ENCODE measurements at regions not wholly inside any gene's neighbourhood (a gene's known extent, or its start where the extent isn't known, plus 50 kb on each side); places are given as distances from the start of the nearest gene placed in this dataset.

DNA sequence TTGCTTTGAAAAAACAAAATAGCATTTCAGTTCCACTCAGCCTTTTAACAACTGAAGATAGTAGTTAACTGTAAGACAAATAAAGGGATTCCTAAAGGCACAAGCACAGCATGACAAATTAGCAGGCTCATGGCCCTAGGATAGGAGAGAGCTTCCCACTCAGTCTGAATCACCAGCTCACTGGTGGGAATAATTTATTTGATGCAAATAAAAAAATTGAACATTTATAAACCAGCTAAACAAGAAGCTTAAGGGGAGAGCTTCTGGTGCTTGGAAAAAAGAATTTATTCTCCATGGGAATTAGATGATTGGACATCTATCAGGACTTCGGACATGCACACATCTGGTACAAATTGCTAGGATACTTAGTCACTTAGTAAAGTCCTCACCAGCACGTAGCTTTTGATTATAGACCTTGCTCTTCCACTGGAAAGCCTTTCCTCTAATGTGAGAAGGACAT lies 294.1 kb upstream of the TNC start:
- no peak overlapping the region for H3K9ac ChIP-seq (ENCODE audit: extremely low read depth, low read length, poor library complexity, severe bottlenecking)
- Mint-ChIP-seq H3K27me3 (ENCODE audit: insufficient read depth) (no peaks in the 10 kb centered on the region), H3K4me3 (no peak overlapping the region), H3K9me3 (peaks cover 18% of the 10 kb centered on the region), H3K36me3 (ENCODE audit: low read depth) (peaks cover 19% of the 10 kb centered on the region), H3K4me1 (peaks cover 40% of the 10 kb centered on the region), H3K27ac (peak overlapping the region; percentile 14)
- H3K27ac ChIP-seq (ENCODE audit: low read depth, low read length) = no peak overlapping the region
- H3K4me3 ChIP-seq (ENCODE audit: low read length) = peak overlapping the region; percentile 60
- H3K9me3 ChIP-seq (ENCODE audit: control insufficient read depth, low read length) = peaks cover 26% of the 10 kb centered on the region
- no peaks in the 10 kb centered on the region for H3K27me3 ChIP-seq (ENCODE audit: control insufficient read depth, insufficient read depth, low read length, poor library complexity, severe bottlenecking)
- no peak for DNase-seq
- WGBS, 2 experiments (ENCODE audit: insufficient coverage in 1 of 2, insufficient read length in 1 of 2) = 78 to 100% methylated on average over 1 to 2 of the region's 2 CpGs
- TF ChIP-seq, protein P1, sequence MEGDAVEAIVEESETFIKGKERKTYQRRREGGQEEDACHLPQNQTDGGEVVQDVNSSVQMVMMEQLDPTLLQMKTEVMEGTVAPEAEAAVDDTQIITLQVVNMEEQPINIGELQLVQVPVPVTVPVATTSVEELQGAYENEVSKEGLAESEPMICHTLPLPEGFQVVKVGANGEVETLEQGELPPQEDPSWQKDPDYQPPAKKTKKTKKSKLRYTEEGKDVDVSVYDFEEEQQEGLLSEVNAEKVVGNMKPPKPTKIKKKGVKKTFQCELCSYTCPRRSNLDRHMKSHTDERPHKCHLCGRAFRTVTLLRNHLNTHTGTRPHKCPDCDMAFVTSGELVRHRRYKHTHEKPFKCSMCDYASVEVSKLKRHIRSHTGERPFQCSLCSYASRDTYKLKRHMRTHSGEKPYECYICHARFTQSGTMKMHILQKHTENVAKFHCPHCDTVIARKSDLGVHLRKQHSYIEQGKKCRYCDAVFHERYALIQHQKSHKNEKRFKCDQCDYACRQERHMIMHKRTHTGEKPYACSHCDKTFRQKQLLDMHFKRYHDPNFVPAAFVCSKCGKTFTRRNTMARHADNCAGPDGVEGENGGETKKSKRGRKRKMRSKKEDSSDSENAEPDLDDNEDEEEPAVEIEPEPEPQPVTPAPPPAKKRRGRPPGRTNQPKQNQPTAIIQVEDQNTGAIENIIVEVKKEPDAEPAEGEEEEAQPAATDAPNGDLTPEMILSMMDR (conservative IDR thresholded peaks at IDR 0.05) = no peak
- no peaks in the 10 kb centered on the region for H3K36me3 ChIP-seq (ENCODE audit: control insufficient read depth, insufficient read depth, low read length)
- peaks cover 9% of the 10 kb centered on the region for H3K4me1 ChIP-seq (ENCODE audit: control insufficient read depth, insufficient read depth, low read length)

DNA sequence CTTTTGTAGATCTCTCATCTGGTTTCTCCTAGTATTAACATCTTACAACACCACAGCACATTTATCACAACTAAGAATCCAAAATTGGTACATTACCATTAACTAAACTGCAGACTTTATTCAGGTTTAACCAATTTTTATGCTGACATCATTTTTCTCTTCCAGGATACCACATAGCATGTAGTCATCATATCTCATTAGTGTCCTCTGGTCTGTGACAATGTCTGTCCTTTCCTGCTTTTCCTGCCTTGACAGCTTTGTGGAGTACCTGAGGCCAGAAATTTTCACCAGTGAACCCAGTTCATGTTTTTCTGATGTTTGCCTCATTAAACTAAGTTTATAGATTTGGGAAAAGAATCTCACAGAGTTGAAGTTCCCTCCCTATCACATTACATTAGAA lies 294.7 kb upstream of the TNC start:
- Histone ChIP-seq H3K4me1 (ENCODE audit: control insufficient read depth, insufficient read depth, low read length) (peaks cover 9% of the 10 kb centered on the region), H3K27ac (ENCODE audit: low read depth, low read length) (no peak overlapping the region), H3K9ac (ENCODE audit: extremely low read depth, low read length, poor library complexity, severe bottlenecking) (no peak overlapping the region), H3K4me3 (ENCODE audit: low read length) (no peak overlapping the region), H3K27me3 (ENCODE audit: control insufficient read depth, insufficient read depth, low read length, poor library complexity, severe bottlenecking) (no peaks in the 10 kb centered on the region), H3K36me3 (ENCODE audit: control insufficient read depth, insufficient read depth, low read length) (no peaks in the 10 kb centered on the region), H3K9me3 (ENCODE audit: control insufficient read depth, low read length) (peaks cover 26% of the 10 kb centered on the region)
- H3K4me1 Mint-ChIP-seq = peaks cover 40% of the 10 kb centered on the region
- TF ChIP-seq, protein P1 (conservative IDR thresholded peaks at IDR 0.05) = no peak
- no peak overlapping the region for H3K27ac Mint-ChIP-seq
- peaks cover 18% of the 10 kb centered on the region for H3K9me3 Mint-ChIP-seq
- H3K4me3 Mint-ChIP-seq = no peak overlapping the region
- DNase-seq = no peak
- no peaks in the 10 kb centered on the region for H3K27me3 Mint-ChIP-seq (ENCODE audit: insufficient read depth)
- H3K36me3 Mint-ChIP-seq (ENCODE audit: low read depth) = peaks cover 19% of the 10 kb centered on the region

DNA sequence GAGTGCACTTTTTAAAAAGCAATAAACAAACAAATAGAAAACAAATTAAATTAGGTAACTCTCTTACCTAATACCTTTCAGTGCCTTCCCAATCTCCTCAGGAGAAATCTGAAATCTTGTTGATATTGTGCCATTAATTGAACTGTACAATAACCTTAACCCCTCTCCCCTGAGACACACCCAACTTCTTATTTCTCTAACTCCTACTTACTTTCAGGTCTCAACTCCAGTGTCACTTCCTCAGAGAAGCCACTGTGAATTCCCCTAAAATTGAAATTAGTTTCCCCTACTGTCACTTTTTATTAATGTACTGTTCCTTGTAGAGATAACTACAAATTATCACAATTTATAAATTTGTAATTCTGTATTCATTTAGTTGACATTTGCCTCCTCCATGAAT lies 295.3 kb upstream of the TNC start:
- TF ChIP-seq, protein P1 (conservative IDR thresholded peaks at IDR 0.05) = no peak
- peaks cover 21% of the 10 kb centered on the region for H3K9me3 Mint-ChIP-seq
- H3K4me3 ChIP-seq (ENCODE audit: low read length) = no peak overlapping the region
- no peak overlapping the region for H3K4me3 Mint-ChIP-seq
- H3K4me1 ChIP-seq (ENCODE audit: control insufficient read depth, insufficient read depth, low read length) = peaks cover 9% of the 10 kb centered on the region
- DNase-seq = no peak
- H3K27ac ChIP-seq (ENCODE audit: low read depth, low read length) = no peak overlapping the region
- peaks cover 40% of the 10 kb centered on the region for H3K4me1 Mint-ChIP-seq
- no peak overlapping the region for H3K27ac Mint-ChIP-seq
- H3K9ac ChIP-seq (ENCODE audit: extremely low read depth, low read length, poor library complexity, severe bottlenecking) = no peak overlapping the region
- H3K27me3 ChIP-seq (ENCODE audit: control insufficient read depth, insufficient read depth, low read length, poor library complexity, severe bottlenecking) = no peaks in the 10 kb centered on the region
- H3K9me3 ChIP-seq (ENCODE audit: control insufficient read depth, low read length) = peaks cover 30% of the 10 kb centered on the region
- H3K36me3 ChIP-seq (ENCODE audit: control insufficient read depth, insufficient read depth, low read length) = no peaks in the 10 kb centered on the region
- H3K36me3 Mint-ChIP-seq (ENCODE audit: low read depth) = peaks cover 16% of the 10 kb centered on the region
- H3K27me3 Mint-ChIP-seq (ENCODE audit: insufficient read depth) = no peaks in the 10 kb centered on the region

All from endodermal cell (in vitro differentiated cells).